HCT116 (cell line): ENCODE measurements at regions not wholly inside any gene's neighbourhood (a gene's known extent, or its start where the extent isn't known, plus 50 kb on each side); places are given as distances from the start of the nearest gene placed in this dataset.

Experiments
- ATAC-seq: fragments of 200-7000 bp; cut with Tn5 transposase; 2 replicates; pipeline ENCODE4 v1.9.1; 2020; ENCODE audit warnings: mild to moderate bottlenecking, moderate library complexity
- BruUV-seq: library from RNA; stranded (reverse); fragments of 400-500 nt; replicated peaks from 2 replicates; lab custom pipeline; 2021; lab: Mats Ljungman, UMichigan
- CTCF ChIA-PET: fragments of 300-600 bp; sonication (Branson Sonifier 250); formaldehyde crosslinking; loops from one replicate; lab custom pipeline; 2021; ENCODE audit warnings: antibody characterized with exemption; lab: Charles Lee
- POLR2A ChIA-PET: fragments of 300-600, 350-600 bp; sonication (Branson Sonifier 250); formaldehyde crosslinking; loops from one replicate; lab custom pipeline; 2021; ENCODE audit warnings: antibody characterized with exemption; lab: Charles Lee
- RAD21 ChIA-PET, 2 experiments: fragments of 300-600 bp; sonication (Branson Sonifier 250); formaldehyde crosslinking; loops; one replicate each; lab custom pipeline; 2023; ENCODE audit warnings: low total read pairs in 2 of 2; ENCODE audit not compliant: uncharacterized antibody in 2 of 2, unreplicated experiment in 2 of 2, low non-redundant PET in 1 of 2; lab: Charles Lee
- DNase-seq: peaks from one replicate; pipeline ENCODE4 v3.0.0-alpha.2; 2010; ENCODE audit warnings: low read depth, low spot score
- H2AFZ ChIP-seq: fragments of 200-600 bp; shearing (Covaris generic), sonication (generic); 2 replicates; pipeline ENCODE4 v1.6.1; 2017; ENCODE audit warnings: low read depth, mixed run types, mixed read lengths, antibody characterized with exemption, low read length; ENCODE audit not compliant: poor library complexity, severe bottlenecking
- H3K27ac ChIP-seq: 2 replicates; pipeline ENCODE4 v1.5.1; 2012; ENCODE audit warnings: low read depth, low read length
- H3K27me3 ChIP-seq: fragments of 200-600 bp; sonication (generic); 2 replicates; pipeline ENCODE4 v1.6.1; 2016; ENCODE audit warnings: mixed run types, low read length, mixed read lengths; ENCODE audit not compliant: insufficient read depth
- H3K36me3 ChIP-seq, 2 experiments: fragments of 200-500 bp in 1 of 2; fragments of 200-600 bp in 1 of 2; sonication (Bioruptor generic) in 1 of 2; sonication (generic) in 1 of 2; 2 replicates each; pipeline versions ENCODE4 v1.5.1 to v1.6.1; 2014 to 2016; ENCODE audit warnings: low read length in 2 of 2, inconsistent platforms in 1 of 2, mixed read lengths in 1 of 2, mixed run types in 1 of 2; ENCODE audit not compliant: insufficient read depth in 2 of 2, control insufficient read depth in 1 of 2
- H3K4me1 ChIP-seq, 2 experiments: fragments of 200-600 bp in 1 of 2; sonication (generic) in 1 of 2; 2 replicates each; pipeline versions ENCODE4 v1.5.1 to v1.6.1; 2012 to 2017; ENCODE audit warnings: low read length in 2 of 2, inconsistent platforms in 1 of 2, mild to moderate bottlenecking in 1 of 2, mixed read lengths in 1 of 2, mixed run types in 1 of 2, moderate library complexity in 1 of 2; ENCODE audit not compliant: insufficient read depth in 2 of 2, control insufficient read depth in 1 of 2
- H3K4me2 ChIP-seq: fragments of 200-600 bp; sonication (generic); 2 replicates; pipeline ENCODE4 v1.6.1; 2017; ENCODE audit warnings: mixed run types, low read length, mixed read lengths
- H3K4me3 ChIP-seq, 2 experiments: fragments of 200-600 bp in 1 of 2; sonication (generic) in 1 of 2; replicated peaks in 1 of 2; 2 replicates each; pipeline ENCODE4 v1.5.1; 2011 to 2016; ENCODE audit warnings: low read length in 2 of 2, control low read depth in 1 of 2, low read depth in 1 of 2, mild to moderate bottlenecking in 1 of 2, mixed read lengths in 1 of 2, mixed run types in 1 of 2
- H3K79me2 ChIP-seq: fragments of 200-600 bp; sonication (generic); 2 replicates; pipeline ENCODE4 v1.6.1; 2017; ENCODE audit warnings: mild to moderate bottlenecking, mixed run types, low read length, moderate library complexity, mixed read lengths; ENCODE audit not compliant: insufficient read depth
- H3K9ac ChIP-seq: fragments of 200-600 bp; sonication (generic); 2 replicates; pipeline ENCODE4 v1.6.1; 2016; ENCODE audit warnings: low read length, mixed read lengths
- H3K9me2 ChIP-seq: fragments of 200-600 bp; sonication (generic), shearing (Covaris generic); 2 replicates; pipeline ENCODE4 v1.6.1; 2017; ENCODE audit warnings: mixed run types, mild to moderate bottlenecking, moderate library complexity; ENCODE audit not compliant: insufficient read depth
- H3K9me3 ChIP-seq, 2 experiments: fragments of 200-500 bp in 1 of 2; fragments of 200-600 bp in 1 of 2; sonication (Bioruptor generic) in 1 of 2; sonication (generic) in 1 of 2; 2 replicates each; pipeline ENCODE4 v1.6.1; 2014 to 2017; ENCODE audit warnings: low read length in 2 of 2, mixed read lengths in 2 of 2, inconsistent platforms in 1 of 2, low read depth in 1 of 2, mild to moderate bottlenecking in 1 of 2, mixed run types in 1 of 2, moderate library complexity in 1 of 2; ENCODE audit not compliant: control insufficient read depth in 1 of 2, insufficient read depth in 1 of 2
- H4K20me1 ChIP-seq: fragments of 200-600 bp; sonication (generic), shearing (Covaris generic); 2 replicates; pipeline ENCODE4 v1.6.1; 2017; ENCODE audit warnings: mixed run types, mild to moderate bottlenecking, moderate library complexity; ENCODE audit not compliant: insufficient read depth
- CEBPB ChIP-seq: IDR thresholded peaks from 2 replicates; pipeline ENCODE4 v1.6.1; 2012; ENCODE audit warnings: low read depth
- EGR1 ChIP-seq: IDR thresholded peaks from 2 replicates; pipeline ENCODE4 v1.6.1; 2012; ENCODE audit warnings: low read depth
- EZH2phosphoT487 ChIP-seq: fragments of 200-600 bp; IDR thresholded peaks from 2 replicates; pipeline ENCODE4 v1.6.1; 2018; ENCODE audit warnings: antibody characterized with exemption, borderline replicate concordance
- JUND ChIP-seq: IDR thresholded peaks from 2 replicates; pipeline ENCODE4 v1.6.1; 2012
- RAD21 ChIP-seq: IDR thresholded peaks from 2 replicates; pipeline ENCODE4 v1.6.1; 2012; ENCODE audit warnings: low read depth, mild to moderate bottlenecking
- REST ChIP-seq: IDR thresholded peaks from 2 replicates; pipeline ENCODE4 v1.6.1; 2012; ENCODE audit warnings: low read depth
- SRF ChIP-seq: IDR thresholded peaks from 2 replicates; pipeline ENCODE4 v1.6.1; 2012; ENCODE audit warnings: low read depth
- TCF7L2 ChIP-seq: IDR thresholded peaks from 2 replicates; pipeline ENCODE4 v1.7.0; 2011; ENCODE audit warnings: borderline replicate concordance, inconsistent platforms; ENCODE audit not compliant: insufficient read depth, insufficient read length; ENCODE audit errors: extremely low read depth
- intact Hi-C: fragments of 100-400 bp; cut with micrococcal nuclease; formaldehyde crosslinking; loops from 2 replicates; pipeline ENCODE4 v1.10.0; 2022

DNA sequence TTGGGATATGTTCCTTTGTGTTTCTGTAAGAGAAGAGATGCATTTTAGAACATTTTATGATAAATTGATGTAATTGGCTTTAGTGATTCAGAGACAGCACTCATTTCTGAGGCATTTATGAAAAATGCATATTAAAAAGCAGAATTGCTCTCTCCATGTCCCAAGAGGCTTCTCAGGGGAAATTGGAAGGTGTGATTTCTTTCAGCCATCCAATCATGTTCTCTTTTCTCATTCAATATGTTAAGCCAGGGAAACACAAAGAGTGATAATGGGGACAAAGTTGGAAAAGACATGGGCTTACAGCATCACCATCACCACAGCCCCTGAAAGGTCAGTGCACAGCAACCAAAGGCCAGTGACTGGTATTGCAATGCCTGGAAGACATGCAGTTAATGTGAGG, 129.9 kb upstream of the COL1A2 start:
- no peaks in the 10 kb centered on the region for H3K27me3 ChIP-seq
- intact Hi-C loops: no loop called here

DNA sequence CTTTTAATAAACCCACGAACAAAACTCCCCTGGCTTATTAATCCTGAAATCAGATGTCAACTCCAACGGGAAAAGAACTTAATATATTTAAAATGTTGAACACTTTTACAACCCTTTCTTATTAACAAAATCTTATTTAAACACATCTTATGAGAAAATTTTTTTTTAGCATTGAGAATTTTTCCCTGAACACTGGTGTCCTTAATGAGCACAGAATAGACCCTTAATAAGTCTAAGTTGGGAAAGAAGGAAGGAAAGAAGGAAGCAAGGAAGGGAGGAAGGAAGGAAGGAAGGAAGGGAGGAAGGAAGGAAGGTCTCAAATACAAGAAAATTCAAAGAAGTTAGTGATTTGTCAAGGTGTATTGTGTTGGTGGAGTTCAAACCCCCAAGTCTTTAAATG, 129.2 kb upstream of the COL1A2 start:
- Histone ChIP-seq H3K27me3 (no peaks in the 10 kb centered on the region), H3K9ac (no peak overlapping the region), H3K4me3 (no peak overlapping the region), H2AFZ (no peak overlapping the region), H3K36me3 (no peaks in the 10 kb centered on the region), H3K79me2 (no peaks in the 10 kb centered on the region), H3K27ac (no peak overlapping the region), H3K4me2 (no peak overlapping the region), H4K20me1 (no peaks in the 10 kb centered on the region), H3K9me2 (no peaks in the 10 kb centered on the region), H3K9me3 (no peaks in the 10 kb centered on the region), H3K4me1 (no peaks in the 10 kb centered on the region)
- ChIA-PET POLR2A (no interaction called here), RAD21 (no interaction called here), CTCF (no interaction called here)
- TF ChIP-seq JUND: no peak
- TF ChIP-seq REST: no peak
- TF ChIP-seq CEBPB: no peak
- DNase-seq (no peak), ATAC-seq (no peak)
- intact Hi-C loops: no loop called here
- no TSS peak for BruUV-seq

More for the DNA sequence above, 129.9 kb upstream of the COL1A2 start:
- no peaks in the 10 kb centered on the region for H3K36me3 ChIP-seq
- H4K20me1 ChIP-seq: no peaks in the 10 kb centered on the region
- no peaks in the 10 kb centered on the region for H3K79me2 ChIP-seq
- DNase-seq (no peak), ATAC-seq (no peak)
- POLR2A ChIA-PET: no interaction called here
- H3K4me3 ChIP-seq: no peak overlapping the region
- no TSS peak for BruUV-seq
- RAD21 ChIA-PET: no interaction called here
- H3K4me2 ChIP-seq: no peak overlapping the region
- H3K9me3 ChIP-seq: no peaks in the 10 kb centered on the region
- H3K9ac ChIP-seq: no peak overlapping the region
- CTCF ChIA-PET: no interaction called here
- no peaks in the 10 kb centered on the region for H3K9me2 ChIP-seq
- H2AFZ ChIP-seq: no peak overlapping the region
- TF ChIP-seq RAD21 (no peak), SRF (no peak), EZH2phosphoT487 (no peak), EGR1 (no peak), CEBPB (no peak), JUND (no peak), TCF7L2 (no peak)
- no peak overlapping the region for H3K27ac ChIP-seq
- no peaks in the 10 kb centered on the region for H3K4me1 ChIP-seq
